ENCODE measurements at regions not wholly inside any gene's neighbourhood (a gene's known extent, or its start where the extent isn't known, plus 50 kb on each side); places are given as distances from the start of the nearest gene placed in this dataset.

GRCh38 chrX:39460499-39460898 lies 637.3 kb downstream of the BCOR start:
- ChIA-PET CTCF (no interaction called here), POLR2A (no interaction called here)
- H3K9me3 ChIP-seq, result no peaks in the 10 kb centered on the region
- no peaks in the 10 kb centered on the region for H3F3A ChIP-seq (replicated peaks; ENCODE audit: insufficient read depth)
- no peak overlapping the region for H3K4me3 ChIP-seq (ENCODE audit: low read depth in 2 of 2, low read length in 1 of 2)
- TF ChIP-seq TCF12 (IDR thresholded peaks at IDR 0.05), result no peak
- TF ChIP-seq EZH2phosphoT487 (IDR thresholded peaks at IDR 0.05; ENCODE audit: borderline replicate concordance, low read depth), result no peak
- TF ChIP-seq NRF1 (IDR thresholded peaks at IDR 0.05; ENCODE audit: low read depth, low read length), result no peak
- no peak for TF ChIP-seq GABPA (IDR thresholded peaks at IDR 0.05; ENCODE audit: low read depth)
- no peak for TF ChIP-seq RFX5 (IDR thresholded peaks at IDR 0.05; ENCODE audit: low read length)
- no peak for TF ChIP-seq SMC3 (IDR thresholded peaks at IDR 0.05; ENCODE audit: low read depth, low read length)
- TF ChIP-seq FOXM1 (IDR thresholded peaks at IDR 0.05; ENCODE audit: low read depth), result no peak
- no peak for TF ChIP-seq CHD2 (IDR thresholded peaks at IDR 0.05; ENCODE audit: low read length, partially characterized antibody)
- no peak for TF ChIP-seq GATA2 (CRISPR knock-in tag; IDR thresholded peaks at IDR 0.05)
- no peak for TF ChIP-seq YY1 (IDR thresholded peaks at IDR 0.05; ENCODE audit: low read depth)
- TF ChIP-seq FOSL2 (IDR thresholded peaks at IDR 0.05; ENCODE audit: borderline replicate concordance, low read depth), result no peak
- TF ChIP-seq PBX3 (IDR thresholded peaks at IDR 0.05), result no peak
- TF ChIP-seq CTCF (IDR thresholded peaks at IDR 0.05), result no peak
- TF ChIP-seq REST (IDR thresholded peaks at IDR 0.05; ENCODE audit: low read depth, low read length), result no peak
- no peak for TF ChIP-seq EP300 (IDR thresholded peaks at IDR 0.05; ENCODE audit: borderline replicate concordance in 1 of 2, low read depth in 1 of 2, low read length in 1 of 2)
- TF ChIP-seq ELF1 (IDR thresholded peaks at IDR 0.05), result no peak
- TF ChIP-seq MEF2A (IDR thresholded peaks at IDR 0.05; ENCODE audit: borderline replicate concordance, low read depth), result no peak
- no peak for TF ChIP-seq TAF1 (IDR thresholded peaks at IDR 0.05; ENCODE audit: borderline replicate concordance, low read depth, low read length)
- WGBS (ENCODE audit: low lambda C conversion rate), result 17% methylated on average over 1 of the region's 1 CpG
- H2AFZ ChIP-seq (ENCODE audit: low read depth), result no peak overlapping the region
- H3K9me2 ChIP-seq, result no peaks in the 10 kb centered on the region
- no peak overlapping the region for H3K27ac ChIP-seq (ENCODE audit: low read depth in 2 of 2, low read length in 1 of 2)
- H3K27me3 ChIP-seq (ENCODE audit: insufficient read depth), result no peaks in the 10 kb centered on the region; the same call in 1 of the 2 replicates
- no peaks in the 10 kb centered on the region for H4K20me1 ChIP-seq (ENCODE audit: insufficient read depth)
- H3K36me3 ChIP-seq (replicated peaks in 1 of 2; ENCODE audit: control insufficient read depth in 1 of 2, insufficient read depth in 2 of 2, low read length in 1 of 2), result no peaks in the 10 kb centered on the region
- H3K79me2 ChIP-seq (ENCODE audit: insufficient read depth), result no peaks in the 10 kb centered on the region
- no peak for DNase-seq
- no peak overlapping the region for H3K4me2 ChIP-seq
- H3K9ac ChIP-seq, result no peak overlapping the region
- H3K4me1 ChIP-seq (ENCODE audit: control insufficient read depth in 1 of 2, insufficient read depth in 2 of 2, low read depth in 1 of 2, low read length in 1 of 2), result no peaks in the 10 kb centered on the region; a peak in 1 of 4 replicates
